ENCODE measurements at regions not wholly inside any gene's neighbourhood (a gene's known extent, or its start where the extent isn't known, plus 50 kb on each side); places are given as distances from the start of the nearest gene placed in this dataset.

DNA sequence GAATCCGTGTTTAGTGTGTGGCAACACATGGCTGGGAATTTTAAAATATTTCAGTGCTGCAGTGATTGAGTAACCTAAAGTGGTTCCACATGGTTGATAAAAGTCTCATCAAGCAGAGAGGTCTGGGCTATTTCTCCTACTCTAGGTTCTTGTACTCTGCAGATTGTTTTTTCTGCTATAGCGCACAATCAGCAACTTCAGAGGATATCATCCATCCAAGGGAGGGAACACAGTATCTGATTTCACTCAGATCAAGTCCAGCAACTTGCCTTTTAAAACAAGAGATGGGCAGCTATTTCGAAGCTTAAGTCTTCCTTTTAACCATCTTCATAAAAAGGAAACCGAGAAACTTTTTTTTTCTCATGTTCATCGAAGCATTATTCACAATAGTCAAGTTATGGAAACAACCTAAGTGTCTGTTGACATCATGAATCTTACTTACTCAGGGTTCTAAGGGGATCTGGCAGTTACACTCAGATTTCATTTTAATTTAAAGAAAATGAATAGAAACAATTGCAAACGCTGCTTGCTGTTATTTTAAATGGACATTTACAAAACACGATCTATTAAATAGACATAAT lies 172.7 kb upstream of the TRIB2 start:
- H3K9me3 Mint-ChIP-seq: no peaks in the 10 kb centered on the region
- TF ChIP-seq, protein P1, sequence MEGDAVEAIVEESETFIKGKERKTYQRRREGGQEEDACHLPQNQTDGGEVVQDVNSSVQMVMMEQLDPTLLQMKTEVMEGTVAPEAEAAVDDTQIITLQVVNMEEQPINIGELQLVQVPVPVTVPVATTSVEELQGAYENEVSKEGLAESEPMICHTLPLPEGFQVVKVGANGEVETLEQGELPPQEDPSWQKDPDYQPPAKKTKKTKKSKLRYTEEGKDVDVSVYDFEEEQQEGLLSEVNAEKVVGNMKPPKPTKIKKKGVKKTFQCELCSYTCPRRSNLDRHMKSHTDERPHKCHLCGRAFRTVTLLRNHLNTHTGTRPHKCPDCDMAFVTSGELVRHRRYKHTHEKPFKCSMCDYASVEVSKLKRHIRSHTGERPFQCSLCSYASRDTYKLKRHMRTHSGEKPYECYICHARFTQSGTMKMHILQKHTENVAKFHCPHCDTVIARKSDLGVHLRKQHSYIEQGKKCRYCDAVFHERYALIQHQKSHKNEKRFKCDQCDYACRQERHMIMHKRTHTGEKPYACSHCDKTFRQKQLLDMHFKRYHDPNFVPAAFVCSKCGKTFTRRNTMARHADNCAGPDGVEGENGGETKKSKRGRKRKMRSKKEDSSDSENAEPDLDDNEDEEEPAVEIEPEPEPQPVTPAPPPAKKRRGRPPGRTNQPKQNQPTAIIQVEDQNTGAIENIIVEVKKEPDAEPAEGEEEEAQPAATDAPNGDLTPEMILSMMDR (IDR thresholded peaks at IDR 0.05): no peak
- ChIA-PET POLR2A (interaction anchor here (0.6 to 2.0 kb wide), 3 partner anchors 16 to 57 kb away, joined by 3 to 11 read pairs (median 3); no protein-coding TSS in a partner anchor), CTCF (interaction anchor here (1.0 to 1.3 kb wide), 2 partner anchors 111 to 172 kb away, joined by 3 to 5 read pairs; partner anchors contain the start of gene TRIB2)
- no peak for DNase-seq
- peak overlapping the region; percentile 42 for H3K4me3 Mint-ChIP-seq
- H3K4me1 Mint-ChIP-seq: peaks cover 39% of the 10 kb centered on the region
- intact Hi-C loops (cut with micrococcal nuclease): no loop called here
- H3K27ac Mint-ChIP-seq: peak overlapping the region; percentile 84
- no peaks in the 10 kb centered on the region for H3K36me3 Mint-ChIP-seq (ENCODE audit: low read depth)
- no peaks in the 10 kb centered on the region for H3K27me3 Mint-ChIP-seq
- ATAC-seq (ENCODE audit: low read depth): peak; percentile 72

DNA sequence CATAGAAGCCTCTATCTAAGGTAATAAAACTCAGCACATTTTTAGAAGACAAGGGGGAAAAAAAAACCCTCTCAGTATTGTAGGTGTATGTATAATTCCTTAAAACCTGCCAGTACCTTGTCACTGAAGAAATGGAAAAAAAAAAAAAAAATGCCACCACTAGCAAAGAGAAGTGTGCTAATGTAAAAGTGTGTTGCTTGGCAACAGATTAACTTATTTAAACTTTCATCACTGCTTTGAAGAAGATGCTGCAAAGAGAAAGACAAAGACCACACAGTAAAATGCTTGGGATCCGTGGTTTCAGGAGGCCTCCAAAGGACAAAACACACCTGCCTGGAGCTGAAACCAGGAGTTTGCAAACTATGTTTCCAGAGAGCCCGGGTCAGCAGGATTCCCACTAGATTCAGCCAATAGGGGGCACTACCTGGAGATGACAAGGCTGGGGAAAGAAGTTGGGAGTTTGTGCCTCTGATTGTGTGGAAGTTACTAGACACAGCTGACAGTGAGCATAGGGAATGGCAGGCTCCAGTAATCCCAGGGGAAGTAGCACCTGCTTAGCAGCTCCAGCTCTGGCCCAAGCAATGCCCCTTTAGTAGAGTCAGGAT lies 169.1 kb upstream of the TRIB2 start:
- ATAC-seq (ENCODE audit: low read depth): no peak
- ChIA-PET POLR2A (interaction anchor here (0.6 kb wide), 1 partner anchor 46 kb away, joined by 9 read pairs; no protein-coding TSS in a partner anchor), CTCF (no interaction called here)
- Mint-ChIP-seq H3K27ac (no peak overlapping the region), H3K4me1 (peaks cover 48% of the 10 kb centered on the region), H3K27me3 (no peaks in the 10 kb centered on the region), H3K4me3 (no peak overlapping the region), H3K9me3 (no peaks in the 10 kb centered on the region), H3K36me3 (ENCODE audit: low read depth) (no peaks in the 10 kb centered on the region)
- no peak for DNase-seq
- intact Hi-C loops (cut with micrococcal nuclease): no loop called here
- TF ChIP-seq, protein P1 (IDR thresholded peaks at IDR 0.05): no peak

DNA sequence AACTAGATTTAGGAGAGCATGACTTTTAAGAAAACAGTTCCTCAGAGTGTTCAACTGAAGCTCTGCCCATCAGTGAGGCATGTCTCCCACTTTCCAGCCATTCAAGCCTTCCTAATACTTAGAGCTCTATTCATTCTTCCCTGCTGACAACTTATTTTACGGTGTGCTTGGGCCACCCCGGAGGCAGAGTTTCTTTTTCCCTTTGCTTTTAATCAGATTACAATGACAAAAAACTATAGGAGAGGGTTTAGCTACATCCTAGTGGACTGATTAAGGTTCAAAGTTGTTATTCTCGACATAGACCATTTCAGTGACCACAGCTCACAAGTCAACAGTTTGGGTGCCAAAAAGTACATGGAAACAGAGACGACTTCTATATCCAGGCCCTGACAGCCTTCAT lies 167.8 kb upstream of the TRIB2 start:
- TF ChIP-seq, protein P1 (IDR thresholded peaks at IDR 0.05): no peak
- peaks cover 42% of the 10 kb centered on the region for H3K4me1 Mint-ChIP-seq
- intact Hi-C loops (cut with micrococcal nuclease): no loop called here
- ATAC-seq (ENCODE audit: low read depth) (no peak), DNase-seq (no peak)
- no peak overlapping the region for H3K4me3 Mint-ChIP-seq
- H3K27ac Mint-ChIP-seq: no peak overlapping the region
- no peaks in the 10 kb centered on the region for H3K9me3 Mint-ChIP-seq
- POLR2A ChIA-PET: no interaction called here
- CTCF ChIA-PET: no interaction called here
- no peaks in the 10 kb centered on the region for H3K36me3 Mint-ChIP-seq (ENCODE audit: low read depth)
- no peaks in the 10 kb centered on the region for H3K27me3 Mint-ChIP-seq

DNA sequence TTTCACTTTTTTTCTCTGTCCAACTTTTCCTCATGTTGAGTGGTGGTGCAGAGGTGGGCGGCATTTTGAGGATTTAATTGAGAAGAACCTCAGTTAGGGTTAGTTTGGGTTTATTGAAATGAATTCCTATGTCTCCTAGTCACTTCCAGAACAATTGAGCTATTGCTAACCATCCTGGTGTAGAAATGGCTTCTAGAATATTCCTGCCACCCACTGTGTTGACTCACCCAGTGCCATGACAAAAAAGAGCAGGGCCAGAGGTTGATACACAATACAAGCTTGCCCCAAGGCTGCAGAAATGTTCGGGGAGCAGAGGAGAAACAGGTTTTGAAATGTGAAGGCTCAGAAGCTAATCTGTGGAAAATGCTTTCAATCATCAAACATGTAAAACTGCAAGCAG lies 167.1 kb upstream of the TRIB2 start:
- intact Hi-C loops (cut with micrococcal nuclease): no loop called here
- no peak overlapping the region for H3K4me3 Mint-ChIP-seq
- H3K4me1 Mint-ChIP-seq: peaks cover 41% of the 10 kb centered on the region
- no peaks in the 10 kb centered on the region for H3K27me3 Mint-ChIP-seq
- no peaks in the 10 kb centered on the region for H3K9me3 Mint-ChIP-seq
- DNase-seq (no peak), ATAC-seq (ENCODE audit: low read depth) (no peak)
- H3K36me3 Mint-ChIP-seq (ENCODE audit: low read depth): no peaks in the 10 kb centered on the region
- ChIA-PET CTCF (no interaction called here), POLR2A (no interaction called here)
- H3K27ac Mint-ChIP-seq: no peak overlapping the region
- TF ChIP-seq, protein P1 (IDR thresholded peaks at IDR 0.05): no peak

DNA sequence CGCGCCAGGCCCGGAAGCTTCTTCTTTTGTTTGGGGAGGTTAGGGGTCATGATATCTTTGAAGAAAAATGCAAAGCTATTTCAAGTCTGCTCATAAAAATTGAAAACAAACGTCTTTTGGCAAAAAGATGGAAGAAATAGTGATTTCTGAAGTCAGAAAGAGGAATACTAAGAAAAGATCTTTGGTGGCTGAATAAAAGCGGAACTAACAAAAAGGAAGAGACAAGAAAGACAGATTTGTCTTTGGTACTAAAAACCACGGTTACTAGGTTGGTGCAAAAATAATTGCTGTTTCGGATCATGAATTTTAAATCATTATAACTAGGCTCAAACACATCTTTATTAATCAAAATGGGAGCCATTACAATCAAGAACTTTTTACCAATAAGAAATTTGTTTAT lies 164.6 kb upstream of the TRIB2 start:
- H3K4me1 Mint-ChIP-seq: peaks cover 57% of the 10 kb centered on the region
- H3K27me3 Mint-ChIP-seq: no peaks in the 10 kb centered on the region
- CTCF ChIA-PET: no interaction called here
- H3K36me3 Mint-ChIP-seq (ENCODE audit: low read depth): no peaks in the 10 kb centered on the region
- H3K27ac Mint-ChIP-seq: peak overlapping the region; percentile 92
- intact Hi-C loops (cut with micrococcal nuclease): no loop called here
- H3K9me3 Mint-ChIP-seq: no peaks in the 10 kb centered on the region
- ATAC-seq (ENCODE audit: low read depth) (peak; percentile 33), DNase-seq (no peak)
- POLR2A ChIA-PET: interaction anchor here (0.7 kb wide), 1 partner anchor 446 kb away, joined by 4 read pairs; no protein-coding TSS in a partner anchor
- H3K4me3 Mint-ChIP-seq: peak overlapping the region; percentile 79
- TF ChIP-seq, protein P1 (IDR thresholded peaks at IDR 0.05): no peak
